Panc1 (cell line): ENCODE measurements at regions not wholly inside any gene's neighbourhood (a gene's known extent, or its start where the extent isn't known, plus 50 kb on each side); places are given as distances from the start of the nearest gene placed in this dataset.

Experiments
- ATAC-seq: fragments of 200-7000 bp; cut with Tn5 transposase; 2 replicates; pipeline ENCODE4 v1.9.1; 2020; ENCODE audit warnings: mild to moderate bottlenecking, moderate library complexity
- BruUV-seq: library from RNA; stranded (reverse); fragments of 400-500 nt; replicated peaks from 2 replicates; lab custom pipeline; 2021; lab: Mats Ljungman, UMichigan
- CTCF ChIA-PET: fragments of 300-600 bp; sonication (Branson Sonifier 250); formaldehyde crosslinking; loops from one replicate; lab custom pipeline; 2022; ENCODE audit warnings: antibody characterized with exemption; lab: Charles Lee
- POLR2A ChIA-PET: fragments of 300-600 bp; sonication (Branson Sonifier 250); formaldehyde crosslinking; loops from one replicate; lab custom pipeline; 2022; ENCODE audit warnings: antibody characterized with exemption; lab: Charles Lee
- DNase-seq: peaks from one replicate; pipeline ENCODE4 v3.0.0-alpha.2; 2010; ENCODE audit warnings: low read depth, low spot score
- H3K27ac ChIP-seq: 2 replicates; pipeline ENCODE4 v1.5.1; 2011; ENCODE audit warnings: mild to moderate bottlenecking, low read length, inconsistent platforms
- H3K27me3 ChIP-seq: fragments of 200-500 bp; sonication (Bioruptor generic); 2 replicates; pipeline ENCODE4 v1.6.0; 2014; ENCODE audit warnings: low read length, inconsistent platforms; ENCODE audit not compliant: control insufficient read depth, insufficient read depth
- H3K36me3 ChIP-seq: fragments of 200-500 bp; sonication (Bioruptor generic); 2 replicates; pipeline ENCODE4 v1.5.1; 2014; ENCODE audit warnings: inconsistent platforms, mild to moderate bottlenecking, low read length, moderate library complexity; ENCODE audit not compliant: control insufficient read depth, insufficient read depth
- H3K4me1 ChIP-seq: 2 replicates; pipeline ENCODE4 v1.5.1; 2011; ENCODE audit warnings: inconsistent platforms, mild to moderate bottlenecking, low read length, moderate library complexity; ENCODE audit not compliant: control insufficient read depth, insufficient read depth
- H3K4me3 ChIP-seq, 2 experiments: 2 replicates each; pipeline ENCODE4 v1.5.1; 2011 to 2012; ENCODE audit warnings: low read depth in 2 of 2, low read length in 2 of 2, mild to moderate bottlenecking in 2 of 2, inconsistent platforms in 1 of 2, moderate library complexity in 1 of 2
- H3K9me3 ChIP-seq: fragments of 200-500 bp; sonication (Bioruptor generic); 2 replicates; pipeline ENCODE4 v1.5.1; 2014; ENCODE audit warnings: low read depth, mild to moderate bottlenecking, inconsistent platforms, low read length, moderate library complexity; ENCODE audit not compliant: control insufficient read depth, insufficient read depth
- CTCF ChIP-seq: fragments of 450-650 bp; IDR thresholded peaks from 2 replicates; pipeline ENCODE4 v1.5.1; 2017; ENCODE audit warnings: mild to moderate bottlenecking
- POLR2AphosphoS5 ChIP-seq: IDR thresholded peaks from 2 replicates; pipeline ENCODE4 v1.6.1; 2012; ENCODE audit warnings: mild to moderate bottlenecking, low read depth, low read length, moderate library complexity
- REST ChIP-seq, 2 experiments: IDR thresholded peaks; 2 replicates each; pipeline ENCODE4 v1.6.1; 2011 to 2012; ENCODE audit warnings: low read depth in 2 of 2, control low read depth in 1 of 2, low read length in 1 of 2, mild to moderate bottlenecking in 1 of 2, moderate library complexity in 1 of 2; ENCODE audit not compliant: insufficient read depth in 1 of 2
- SIN3A ChIP-seq: IDR thresholded peaks from 2 replicates; pipeline ENCODE4 v1.6.1; 2012; ENCODE audit warnings: low read depth, mild to moderate bottlenecking, low read length, moderate library complexity, borderline replicate concordance; ENCODE audit not compliant: insufficient read depth
- TCF7L2 ChIP-seq: IDR thresholded peaks from 2 replicates; pipeline ENCODE4 v1.6.1; 2011; ENCODE audit warnings: mild to moderate bottlenecking, low read depth, low read length, inconsistent platforms
- in situ Hi-C: cut with HindIII; loops from 2 replicates; pipeline ENCODE4 v1.10.0; 2016; ENCODE audit warnings: low sequenced_read_pairs, low pct_unique_long_range_greater_than_20kb
- intact Hi-C: fragments of 100-400 bp; cut with micrococcal nuclease; formaldehyde crosslinking; loops from one replicate; pipeline ENCODE4 v1.10.0; 2022; ENCODE audit not compliant: unreplicated experiment

GRCh38 chr4:54400802-54401201 is 171.7 kb downstream of the PDGFRA start:
- Histone ChIP-seq H3K4me3 (no peak overlapping the region), H3K27ac (no peak overlapping the region), H3K36me3 (no peaks in the 10 kb centered on the region), H3K4me1 (no peaks in the 10 kb centered on the region), H3K27me3 (no peaks in the 10 kb centered on the region), H3K9me3 (no peaks in the 10 kb centered on the region)
- intact Hi-C loops (no loop called here), in situ Hi-C loops (no loop called here)
- no peak for ATAC-seq
- BruUV-seq: no TSS peak
- ChIA-PET CTCF (no interaction called here), POLR2A (no interaction called here)
- TF ChIP-seq REST (IDR thresholded peaks at IDR 0.05; ENCODE audit: insufficient read depth in 1 of 2, low read depth in 2 of 2, low read length in 1 of 2) (no peak), CTCF (no peak), POLR2AphosphoS5 (no peak), SIN3A (no peak), TCF7L2 (no peak)
- no peak for DNase-seq

- Histone ChIP-seq H3K4me1 (no peaks in the 10 kb centered on the region), H3K27me3 (no peaks in the 10 kb centered on the region), H3K9me3 (no peaks in the 10 kb centered on the region), H3K27ac (no peak overlapping the region), H3K4me3 (no peak overlapping the region; a peak in 1 of 4 replicates), H3K36me3 (no peaks in the 10 kb centered on the region)
- CTCF ChIA-PET: no interaction called here
- no TSS peak for BruUV-seq
- in situ Hi-C loops (no loop called here), intact Hi-C loops (no loop called here)
- ATAC-seq (no peak), DNase-seq (no peak)
- TF ChIP-seq REST (IDR thresholded peaks at IDR 0.05; ENCODE audit: insufficient read depth in 1 of 2, low read depth in 2 of 2, low read length in 1 of 2): no peak
- TF ChIP-seq POLR2AphosphoS5: no peak
- no peak for TF ChIP-seq CTCF
- TF ChIP-seq SIN3A: no peak
- no peak for TF ChIP-seq TCF7L2
- POLR2A ChIA-PET: no interaction called here
Observed at GRCh38 chr4:54402880-54403480, 173.9 kb downstream of the PDGFRA start.
